DND-41 (cell line): ENCODE measurements at regions not wholly inside any gene's neighbourhood (a gene's known extent, or its start where the extent isn't known, plus 50 kb on each side); places are given as distances from the start of the nearest gene placed in this dataset.

Source experiments
- ATAC-seq: fragments of 200-7000 bp; cut with Tn5 transposase; 3 replicates; pipeline ENCODE4 v1.9.1; 2021; ENCODE audit warnings: low read depth; ENCODE audit not compliant: insufficient read depth
- DNase-seq: peaks from one replicate; pipeline ENCODE4 v3.0.0-alpha.2; 2020
- H2AFZ ChIP-seq: 2 replicates; pipeline ENCODE4 v1.6.0; 2012; ENCODE audit warnings: low read depth, low read length
- H3K27ac ChIP-seq: 2 replicates; pipeline ENCODE4 v1.5.1; 2012; ENCODE audit warnings: low read length, inconsistent platforms
- H3K27me3 ChIP-seq: fragments of 200-600 bp; sonication (generic); 2 replicates; pipeline ENCODE4 v1.6.0; 2012; ENCODE audit warnings: low read length, mild to moderate bottlenecking, inconsistent platforms; ENCODE audit not compliant: insufficient read depth, poor library complexity
- H3K36me3 ChIP-seq: 2 replicates; pipeline ENCODE4 v1.5.1; 2012; ENCODE audit warnings: low read length, inconsistent platforms; ENCODE audit not compliant: insufficient read depth
- H3K4me1 ChIP-seq: 2 replicates; pipeline ENCODE4 v1.5.1; 2012; ENCODE audit warnings: mild to moderate bottlenecking, low read length; ENCODE audit not compliant: insufficient read depth
- H3K4me2 ChIP-seq: 2 replicates; pipeline ENCODE4 v1.6.0; 2012; ENCODE audit warnings: mild to moderate bottlenecking, moderate library complexity, low read length, inconsistent platforms; ENCODE audit not compliant: insufficient read depth
- H3K4me3 ChIP-seq, 2 experiments: fragments of 200-600 bp in 1 of 2; shearing (Covaris generic) in 1 of 2; 2 replicates each; pipeline ENCODE4 v1.5.1; 2012 to 2016; ENCODE audit warnings: inconsistent platforms in 2 of 2, low read length in 2 of 2, mild to moderate bottlenecking in 2 of 2, low read depth in 1 of 2, moderate library complexity in 1 of 2
- H3K79me2 ChIP-seq: 2 replicates; pipeline ENCODE4 v1.6.0; 2012; ENCODE audit warnings: low read length, inconsistent platforms; ENCODE audit not compliant: insufficient read depth
- H3K9ac ChIP-seq: 2 replicates; pipeline ENCODE4 v1.6.0; 2012; ENCODE audit warnings: low read depth, mild to moderate bottlenecking, inconsistent platforms, low read length, moderate library complexity
- H3K9me3 ChIP-seq: 2 replicates; pipeline ENCODE4 v1.5.1; 2012; ENCODE audit warnings: low read length, moderate library complexity, mild to moderate bottlenecking, inconsistent platforms; ENCODE audit not compliant: insufficient read depth, severe bottlenecking
- H4K20me1 ChIP-seq: 2 replicates; pipeline ENCODE4 v1.6.0; 2012; ENCODE audit warnings: low read length; ENCODE audit not compliant: insufficient read depth
- EZH2 ChIP-seq: IDR thresholded peaks from 3 replicates; pipeline ENCODE4 v1.6.1; 2012; ENCODE audit warnings: borderline replicate concordance, low read depth, mild to moderate bottlenecking, moderate library complexity, low read length, inconsistent platforms; ENCODE audit not compliant: severe bottlenecking
- TF ChIP-seq, protein P1 (sequence below): IDR thresholded peaks from 2 replicates; pipeline ENCODE4 v1.5.1; 2012; ENCODE audit warnings: borderline replicate concordance, low read length, moderate library complexity, mild to moderate bottlenecking; ENCODE audit not compliant: poor library complexity, severe bottlenecking; ENCODE audit errors: extremely low read depth

GRCh38 chr17:14499976-14500375 is 199.1 kb downstream of the HS3ST3B1 start:
- H3K36me3 ChIP-seq = no peaks in the 10 kb centered on the region
- no peak overlapping the region for H2AFZ ChIP-seq

GRCh38 chr17:14498812-14499211 is 197.9 kb downstream of the HS3ST3B1 start:
- Histone ChIP-seq H3K36me3 (no peaks in the 10 kb centered on the region), H3K9me3 (no peaks in the 10 kb centered on the region), H3K4me1 (no peaks in the 10 kb centered on the region), H3K9ac (no peak overlapping the region), H3K4me2 (no peak overlapping the region), H3K4me3 (no peak overlapping the region), H3K27ac (no peak overlapping the region), H2AFZ (no peak overlapping the region), H3K27me3 (no peaks in the 10 kb centered on the region), H4K20me1 (no peaks in the 10 kb centered on the region), H3K79me2 (no peaks in the 10 kb centered on the region)
- no peak for ATAC-seq
- TF ChIP-seq, protein P1, sequence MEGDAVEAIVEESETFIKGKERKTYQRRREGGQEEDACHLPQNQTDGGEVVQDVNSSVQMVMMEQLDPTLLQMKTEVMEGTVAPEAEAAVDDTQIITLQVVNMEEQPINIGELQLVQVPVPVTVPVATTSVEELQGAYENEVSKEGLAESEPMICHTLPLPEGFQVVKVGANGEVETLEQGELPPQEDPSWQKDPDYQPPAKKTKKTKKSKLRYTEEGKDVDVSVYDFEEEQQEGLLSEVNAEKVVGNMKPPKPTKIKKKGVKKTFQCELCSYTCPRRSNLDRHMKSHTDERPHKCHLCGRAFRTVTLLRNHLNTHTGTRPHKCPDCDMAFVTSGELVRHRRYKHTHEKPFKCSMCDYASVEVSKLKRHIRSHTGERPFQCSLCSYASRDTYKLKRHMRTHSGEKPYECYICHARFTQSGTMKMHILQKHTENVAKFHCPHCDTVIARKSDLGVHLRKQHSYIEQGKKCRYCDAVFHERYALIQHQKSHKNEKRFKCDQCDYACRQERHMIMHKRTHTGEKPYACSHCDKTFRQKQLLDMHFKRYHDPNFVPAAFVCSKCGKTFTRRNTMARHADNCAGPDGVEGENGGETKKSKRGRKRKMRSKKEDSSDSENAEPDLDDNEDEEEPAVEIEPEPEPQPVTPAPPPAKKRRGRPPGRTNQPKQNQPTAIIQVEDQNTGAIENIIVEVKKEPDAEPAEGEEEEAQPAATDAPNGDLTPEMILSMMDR = no peak
- TF ChIP-seq EZH2 = no peak
- no peak for DNase-seq

More at GRCh38 chr17:14499976-14500375, 199.1 kb downstream of the HS3ST3B1 start:
- H3K4me3 ChIP-seq = no peak overlapping the region
- no peaks in the 10 kb centered on the region for H3K4me1 ChIP-seq
- H3K79me2 ChIP-seq = no peaks in the 10 kb centered on the region
- H3K27ac ChIP-seq = no peak overlapping the region
- ATAC-seq (no peak), DNase-seq (no peak)
- H3K9me3 ChIP-seq = no peaks in the 10 kb centered on the region
- no peaks in the 10 kb centered on the region for H3K27me3 ChIP-seq
- H3K9ac ChIP-seq = no peak overlapping the region
- no peak for TF ChIP-seq EZH2
- TF ChIP-seq, protein P1 = no peak
- H3K4me2 ChIP-seq = no peak overlapping the region
- no peaks in the 10 kb centered on the region for H4K20me1 ChIP-seq

DNA sequence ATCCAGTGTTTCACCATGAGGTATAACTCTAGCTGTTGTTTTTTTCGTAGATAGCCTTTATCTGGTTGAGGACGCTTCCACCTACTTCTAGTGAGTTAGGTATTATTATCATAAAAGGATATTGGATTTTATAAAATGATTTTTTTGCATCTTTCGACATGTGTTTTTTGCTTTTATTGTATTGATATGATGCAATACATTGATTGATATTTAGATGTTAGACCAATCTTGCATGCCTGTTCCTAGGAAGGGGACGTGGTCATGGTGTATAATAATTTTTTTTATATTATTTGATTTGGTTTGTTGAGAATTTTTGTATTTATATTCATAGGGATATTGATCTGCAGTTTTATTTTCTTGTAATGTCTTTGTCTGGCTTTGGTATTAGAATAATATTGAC is 193.3 kb downstream of the HS3ST3B1 start:
- H3K27me3 ChIP-seq = no peaks in the 10 kb centered on the region
- no peaks in the 10 kb centered on the region for H3K36me3 ChIP-seq
- H3K4me1 ChIP-seq = no peaks in the 10 kb centered on the region
- H3K4me2 ChIP-seq = no peak overlapping the region
- no peak overlapping the region for H3K27ac ChIP-seq
- no peak overlapping the region for H2AFZ ChIP-seq
- no peak overlapping the region for H3K4me3 ChIP-seq
- no peaks in the 10 kb centered on the region for H3K79me2 ChIP-seq
- H3K9ac ChIP-seq = no peak overlapping the region
- ATAC-seq (no peak), DNase-seq (no peak)
- no peaks in the 10 kb centered on the region for H3K9me3 ChIP-seq
- TF ChIP-seq EZH2 = no peak
- TF ChIP-seq, protein P1 = no peak
- H4K20me1 ChIP-seq = no peaks in the 10 kb centered on the region

DNA sequence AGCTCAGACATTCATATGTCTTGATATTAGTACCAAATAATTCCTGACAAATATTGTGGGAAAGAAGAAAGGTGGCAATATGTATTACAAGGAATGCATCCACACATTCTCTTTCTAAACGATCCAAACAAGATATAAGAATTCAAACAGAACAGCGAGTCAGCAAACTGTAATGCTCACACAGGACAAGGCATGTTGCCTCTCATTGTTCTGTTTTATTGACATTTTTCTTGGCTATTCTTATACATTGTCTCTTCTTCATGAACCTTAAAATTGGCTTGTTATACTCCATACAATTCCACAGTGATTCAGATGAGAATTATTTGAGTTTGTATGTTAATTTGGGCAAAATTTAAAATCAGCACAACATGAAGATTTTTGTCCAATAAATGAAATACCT is 189.1 kb downstream of the HS3ST3B1 start:
- Histone ChIP-seq H4K20me1 (no peaks in the 10 kb centered on the region), H2AFZ (no peak overlapping the region), H3K4me2 (no peak overlapping the region), H3K79me2 (no peaks in the 10 kb centered on the region), H3K4me1 (no peaks in the 10 kb centered on the region), H3K27me3 (no peaks in the 10 kb centered on the region), H3K9ac (no peak overlapping the region), H3K27ac (no peak overlapping the region), H3K9me3 (no peaks in the 10 kb centered on the region), H3K4me3 (no peak overlapping the region), H3K36me3 (no peaks in the 10 kb centered on the region)
- no peak for DNase-seq
- ATAC-seq = no peak
- TF ChIP-seq, protein P1 = no peak
- TF ChIP-seq EZH2 = no peak
